A673 (cell line): ENCODE measurements at regions not wholly inside any gene's neighbourhood (a gene's known extent, or its start where the extent isn't known, plus 50 kb on each side); places are given as distances from the start of the nearest gene placed in this dataset.

ENCODE experiments used
- CTCF ChIP-seq: fragments of 300-800, 200-600 bp; sonication (generic); conservative IDR thresholded peaks from 2 replicates; pipeline ENCODE4 v1.5.1; 2017; ENCODE audit warnings: low read depth, mild to moderate bottlenecking, antibody characterized with exemption, low read length, moderate library complexity, mixed read lengths
- EZH2 ChIP-seq: fragments of 200-600 bp; sonication (generic); IDR thresholded peaks from 2 replicates; pipeline ENCODE4 v1.6.1; 2017; ENCODE audit warnings: borderline replicate concordance, low read depth, mild to moderate bottlenecking, mixed read lengths, antibody characterized with exemption, low read length; ENCODE audit not compliant: poor library complexity, severe bottlenecking

- no peak for TF ChIP-seq CTCF
- no peak for TF ChIP-seq EZH2
These were observed 218.7 kb downstream of the DIO2 start for GRCh38 chr14:79992407-79993198.
